OCI-LY1 (cell line): ENCODE measurements at regions not wholly inside any gene's neighbourhood (a gene's known extent, or its start where the extent isn't known, plus 50 kb on each side); places are given as distances from the start of the nearest gene placed in this dataset.

Experiments
- H2AFZ ChIP-seq: fragments of 200-600 bp; sonication (generic), shearing (Covaris generic); 2 replicates; pipeline ENCODE4 v1.6.0; 2014; ENCODE audit warnings: antibody characterized with exemption, mild to moderate bottlenecking, low read length
- H3F3A ChIP-seq: fragments of 200-600 bp; sonication (generic), shearing (Covaris generic); 2 replicates; pipeline ENCODE4 v1.6.0; 2014; ENCODE audit warnings: mild to moderate bottlenecking, antibody characterized with exemption, low read length, moderate library complexity; ENCODE audit not compliant: insufficient read depth
- H3K27ac ChIP-seq: fragments of 200-600 bp; sonication (generic); 2 replicates; pipeline ENCODE4 v1.5.1; 2014; ENCODE audit warnings: low read length, mixed run types, mild to moderate bottlenecking, low read depth; ENCODE audit not compliant: poor library complexity, severe bottlenecking
- H3K27me3 ChIP-seq: fragments of 200-600 bp; sonication (generic); 2 replicates; pipeline ENCODE4 v1.6.0; 2014; ENCODE audit warnings: antibody characterized with exemption, mild to moderate bottlenecking, low read length, moderate library complexity; ENCODE audit not compliant: insufficient read depth
- H3K36me3 ChIP-seq: fragments of 200-600 bp; sonication (generic); 2 replicates; pipeline ENCODE4 v1.6.1; 2014; ENCODE audit warnings: mild to moderate bottlenecking, antibody characterized with exemption, low read length, moderate library complexity, mixed read lengths; ENCODE audit not compliant: insufficient read depth
- H3K4me1 ChIP-seq: fragments of 200-600 bp; sonication (generic); 2 replicates; pipeline ENCODE4 v1.5.1; 2014; ENCODE audit warnings: mild to moderate bottlenecking, low read length, moderate library complexity; ENCODE audit not compliant: insufficient read depth, severe bottlenecking
- H3K4me2 ChIP-seq: fragments of 200-600 bp; sonication (generic), shearing (Covaris generic); 2 replicates; pipeline ENCODE4 v1.6.1; 2014; ENCODE audit warnings: low read length
- H3K4me3 ChIP-seq: fragments of 200-600 bp; sonication (generic); 2 replicates; pipeline ENCODE4 v1.5.1; 2014; ENCODE audit warnings: low read length, low read depth, mild to moderate bottlenecking, mixed read lengths; ENCODE audit not compliant: poor library complexity, severe bottlenecking
- H3K79me2 ChIP-seq: fragments of 200-600 bp; shearing (Covaris generic); 2 replicates; pipeline ENCODE4 v1.6.1; 2016; ENCODE audit warnings: mixed run types, low read length, mixed read lengths; ENCODE audit not compliant: insufficient read depth
- H3K9ac ChIP-seq: fragments of 200-600 bp; sonication (generic), shearing (Covaris generic); 2 replicates; pipeline ENCODE4 v1.6.1; 2014; ENCODE audit warnings: mild to moderate bottlenecking, low read length, mixed read lengths
- H3K9me2 ChIP-seq: fragments of 200-600 bp; sonication (generic), shearing (Covaris generic); 2 replicates; pipeline ENCODE4 v1.6.1; 2014; ENCODE audit warnings: low read depth, mild to moderate bottlenecking, low read length, mixed read lengths
- H3K9me3 ChIP-seq: fragments of 200-600 bp; shearing (Covaris generic); 2 replicates; pipeline ENCODE4 v1.6.1; 2014; ENCODE audit warnings: low read length, mixed read lengths
- H4K20me1 ChIP-seq: fragments of 200-600 bp; sonication (generic), shearing (Covaris generic); 2 replicates; pipeline ENCODE4 v1.6.0; 2016; ENCODE audit warnings: mild to moderate bottlenecking, low read length; ENCODE audit not compliant: insufficient read depth
- CTCF ChIP-seq: fragments of 200-600 bp; sonication (generic), shearing (Covaris generic); IDR thresholded peaks from 2 replicates; pipeline ENCODE4 v1.5.1; 2017; ENCODE audit warnings: mild to moderate bottlenecking, antibody characterized with exemption, low read length, moderate library complexity, mixed read lengths
- EZH2 ChIP-seq: fragments of 200-600 bp; sonication (generic), shearing (Covaris generic); IDR thresholded peaks from 2 replicates; pipeline ENCODE4 v1.8.0; 2017; ENCODE audit warnings: borderline replicate concordance, mixed run types, mild to moderate bottlenecking, antibody characterized with exemption, low read length, moderate library complexity, mixed read lengths

DNA sequence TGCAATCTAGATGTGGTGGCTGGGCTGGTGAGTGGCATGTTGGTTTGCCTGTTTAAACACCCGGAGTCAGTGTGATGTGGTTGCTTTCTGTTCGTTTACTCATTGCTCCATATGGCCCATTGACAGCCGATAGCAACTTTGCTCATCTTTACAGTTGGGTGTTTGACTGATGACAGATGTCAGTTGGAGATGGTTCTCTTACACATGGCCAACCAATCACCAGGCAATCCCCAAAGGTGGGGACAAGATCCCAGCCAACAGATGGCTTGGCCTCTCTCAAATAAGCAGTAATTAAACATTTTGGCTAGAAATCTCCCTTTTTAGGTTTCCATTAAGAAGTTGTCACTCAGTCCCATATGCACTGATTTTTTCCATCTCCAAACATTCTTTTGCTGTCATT is 497.1 kb upstream of the ARGLU1 start:
- Histone ChIP-seq H3K9me2 (no peaks in the 10 kb centered on the region), H3K36me3 (no peaks in the 10 kb centered on the region), H3K4me2 (no peak overlapping the region), H2AFZ (no peak overlapping the region), H3K27ac (no peak overlapping the region), H3F3A (no peaks in the 10 kb centered on the region), H3K9ac (no peak overlapping the region), H3K4me3 (no peak overlapping the region), H3K4me1 (no peaks in the 10 kb centered on the region), H3K27me3 (no peaks in the 10 kb centered on the region), H4K20me1 (no peaks in the 10 kb centered on the region), H3K79me2 (no peaks in the 10 kb centered on the region), H3K9me3 (no peaks in the 10 kb centered on the region)
- TF ChIP-seq CTCF (no peak), EZH2 (no peak)

DNA sequence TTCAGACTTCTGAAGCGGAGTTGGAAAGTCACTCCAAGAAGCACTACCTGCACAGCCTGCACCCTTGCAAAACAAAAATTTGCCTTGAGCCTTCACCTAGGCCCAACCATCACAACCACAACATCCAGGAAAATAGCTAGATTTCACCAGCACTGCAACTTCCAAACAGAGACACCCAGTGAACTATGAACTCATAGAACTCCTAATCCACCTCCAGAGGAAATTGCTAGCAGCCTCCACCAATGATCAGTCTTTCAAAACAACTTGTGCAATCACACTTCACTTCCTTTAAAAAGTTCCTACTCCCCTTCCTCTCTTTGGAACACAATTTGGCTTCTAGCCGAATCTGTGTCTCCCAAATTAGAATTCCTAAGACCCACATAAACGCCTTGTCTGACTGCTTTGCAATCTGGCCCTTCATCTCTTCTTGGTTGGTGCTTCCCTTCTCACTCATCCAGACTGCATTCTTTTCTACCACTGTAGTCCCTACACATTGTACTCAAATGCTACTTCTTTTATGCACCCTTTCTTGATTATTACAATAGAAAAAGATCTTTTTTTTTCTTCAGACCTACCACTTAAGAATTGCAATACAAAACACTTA is 489.2 kb upstream of the ARGLU1 start:
- Histone ChIP-seq H3K9ac (no peak overlapping the region), H2AFZ (no peak overlapping the region), H3K36me3 (no peaks in the 10 kb centered on the region), H3K9me2 (no peaks in the 10 kb centered on the region), H3K9me3 (no peaks in the 10 kb centered on the region), H3K4me3 (no peak overlapping the region), H3K27me3 (no peaks in the 10 kb centered on the region), H3K27ac (no peak overlapping the region), H4K20me1 (no peaks in the 10 kb centered on the region), H3K79me2 (no peaks in the 10 kb centered on the region), H3K4me2 (no peak overlapping the region), H3F3A (no peaks in the 10 kb centered on the region), H3K4me1 (no peaks in the 10 kb centered on the region)
- TF ChIP-seq EZH2 (no peak), CTCF (no peak)

- Histone ChIP-seq H3K27me3 (0 out of 2 replicates have a peak, but pooled peaks cover 4% of the 10 kb centered on the region), H2AFZ (no peak overlapping the region), H3K4me1 (no peaks in the 10 kb centered on the region), H3K9ac (no peak overlapping the region), H4K20me1 (no peaks in the 10 kb centered on the region), H3K27ac (no peak overlapping the region), H3K9me2 (no peaks in the 10 kb centered on the region), H3K79me2 (no peaks in the 10 kb centered on the region), H3K36me3 (no peaks in the 10 kb centered on the region), H3F3A (no peaks in the 10 kb centered on the region), H3K4me2 (no peak overlapping the region), H3K4me3 (no peak overlapping the region), H3K9me3 (no peaks in the 10 kb centered on the region)
- no peak for TF ChIP-seq EZH2
- TF ChIP-seq CTCF, result no peak
These were observed 475.4 kb upstream of the ARGLU1 start for GRCh38 chr13:107043021-107043956.
